Spinal cord (tissue), 9 donors: ENCODE measurements at regions not wholly inside any gene's neighbourhood (a gene's known extent, or its start where the extent isn't known, plus 50 kb on each side); places are given as distances from the start of the nearest gene placed in this dataset.

Source experiments
- DNase-seq, 6 donors: peaks; one replicate each; pipeline versions ENCODE4 v3.0.0 to v3.0.0-alpha.2; 2013 to 2015; ENCODE audit warnings: low spot score in 6 of 6, low read depth in 4 of 6
- H3K27ac ChIP-seq: one replicate; pipeline ENCODE4 v1.5.1; 2013; ENCODE audit warnings: low read depth, low read length, control low read depth
- H3K27me3 ChIP-seq: one replicate; pipeline ENCODE4 v1.6.1; 2013; ENCODE audit warnings: low read length; ENCODE audit not compliant: control insufficient read depth, insufficient read depth
- H3K36me3 ChIP-seq: one replicate; pipeline ENCODE4 v1.6.1; 2013; ENCODE audit warnings: low read length; ENCODE audit not compliant: control insufficient read depth, insufficient read depth
- H3K4me1 ChIP-seq: one replicate; pipeline ENCODE4 v1.6.1; 2013; ENCODE audit warnings: low read length; ENCODE audit not compliant: control insufficient read depth, insufficient read depth
- H3K4me3 ChIP-seq: one replicate; pipeline ENCODE4 v1.5.1; 2013; ENCODE audit warnings: low read depth, low read length, control low read depth
- H3K9me3 ChIP-seq: one replicate; pipeline ENCODE4 v1.6.1; 2013; ENCODE audit warnings: low read length; ENCODE audit not compliant: control insufficient read depth, insufficient read depth
- WGBS: methylation state at CpG from one replicate; pipeline ENCODE4 v1.1.5; 2013; ENCODE audit warnings: missing lambda C conversion rate; ENCODE audit not compliant: insufficient coverage; 5-methylcytosine and 5-hydroxymethylcytosine counted together
- donor health status: healthy.

- H3K36me3 ChIP-seq, result no peaks in the 10 kb centered on the region
- H3K4me1 ChIP-seq, result no peaks in the 10 kb centered on the region
- H3K9me3 ChIP-seq, result no peaks in the 10 kb centered on the region
- no peaks in the 10 kb centered on the region for H3K27me3 ChIP-seq
- H3K4me3 ChIP-seq, result no peak overlapping the region
- H3K27ac ChIP-seq, result no peak overlapping the region
- 100% methylated on average over 3 of the region's 12 CpGs for WGBS
- no peak for DNase-seq
Observed at GRCh38 chr15:61668444-61668843, 391.8 kb downstream of the VPS13C start.

- WGBS, result 20% methylated on average over 1 of the region's 1 CpG
- Histone ChIP-seq H3K9me3 (no peaks in the 10 kb centered on the region), H3K27ac (no peak overlapping the region), H3K36me3 (no peaks in the 10 kb centered on the region), H3K4me1 (no peaks in the 10 kb centered on the region), H3K4me3 (no peak overlapping the region), H3K27me3 (no peaks in the 10 kb centered on the region)
- no peak for DNase-seq
Observed at GRCh38 chr15:61661791-61662190, 398.5 kb downstream of the VPS13C start.

- H3K27me3 ChIP-seq, result no peaks in the 10 kb centered on the region
- H3K36me3 ChIP-seq, result no peaks in the 10 kb centered on the region
- no peak overlapping the region for H3K4me3 ChIP-seq
- WGBS, result 57% methylated on average over 1 of the region's 2 CpGs
- peak in 1 of 6 donors; percentile 63 for DNase-seq
- no peaks in the 10 kb centered on the region for H3K4me1 ChIP-seq
- no peaks in the 10 kb centered on the region for H3K9me3 ChIP-seq
- no peak overlapping the region for H3K27ac ChIP-seq
Observed at GRCh38 chr15:61660579-61660978, 399.7 kb downstream of the VPS13C start.

- Histone ChIP-seq H3K9me3 (no peaks in the 10 kb centered on the region), H3K4me1 (no peaks in the 10 kb centered on the region), H3K36me3 (no peaks in the 10 kb centered on the region), H3K27ac (no peak overlapping the region), H3K4me3 (no peak overlapping the region), H3K27me3 (no peaks in the 10 kb centered on the region)
- no peak for DNase-seq
- WGBS, result 87% methylated on average over 4 of the region's 5 CpGs
Observed at GRCh38 chr15:61659566-61660190, 400.6 kb downstream of the VPS13C start.

GRCh38 chr15:61657461-61657860 is 402.8 kb downstream of the VPS13C start:
- WGBS, result no CpG with 5 or more reads among the region's 4 CpGs

GRCh38 chr15:61656391-61656790 is 403.9 kb downstream of the VPS13C start:
- no peaks in the 10 kb centered on the region for H3K9me3 ChIP-seq
- no peak overlapping the region for H3K27ac ChIP-seq
- no peaks in the 10 kb centered on the region for H3K36me3 ChIP-seq
- no peak for DNase-seq
- no peak overlapping the region for H3K4me3 ChIP-seq
- 77% methylated on average over 10 of the region's 11 CpGs for WGBS
- no peaks in the 10 kb centered on the region for H3K27me3 ChIP-seq
- H3K4me1 ChIP-seq, result peaks cover 15% of the 10 kb centered on the region

More at GRCh38 chr15:61657461-61657860, 402.8 kb downstream of the VPS13C start:
- Histone ChIP-seq H3K4me3 (no peak overlapping the region), H3K36me3 (no peaks in the 10 kb centered on the region), H3K4me1 (peaks cover 15% of the 10 kb centered on the region), H3K27me3 (no peaks in the 10 kb centered on the region), H3K27ac (no peak overlapping the region), H3K9me3 (no peaks in the 10 kb centered on the region)
- no peak for DNase-seq

GRCh38 chr15:61655881-61656280 is 404.4 kb downstream of the VPS13C start:
- peaks cover 19% of the 10 kb centered on the region for H3K4me1 ChIP-seq
- H3K36me3 ChIP-seq, result no peaks in the 10 kb centered on the region
- H3K27ac ChIP-seq, result no peak overlapping the region
- no peak overlapping the region for H3K4me3 ChIP-seq
- DNase-seq, result no peak
- no peaks in the 10 kb centered on the region for H3K9me3 ChIP-seq
- 86% methylated on average over 1 of the region's 3 CpGs for WGBS
- H3K27me3 ChIP-seq, result no peaks in the 10 kb centered on the region

GRCh38 chr15:61654918-61655317 is 405.3 kb downstream of the VPS13C start:
- Histone ChIP-seq H3K4me1 (peaks cover 19% of the 10 kb centered on the region), H3K36me3 (no peaks in the 10 kb centered on the region), H3K4me3 (no peak overlapping the region), H3K9me3 (no peaks in the 10 kb centered on the region), H3K27me3 (no peaks in the 10 kb centered on the region), H3K27ac (peak overlapping the region; percentile 2)
- WGBS, result 81% methylated on average over 12 of the region's 12 CpGs
- DNase-seq, result peak in 1 of 6 donors; percentile 45

GRCh38 chr15:61654002-61654740 is 406.1 kb downstream of the VPS13C start:
- 81% methylated on average over 5 of the region's 9 CpGs for WGBS
- no peaks in the 10 kb centered on the region for H3K36me3 ChIP-seq
- peaks cover 19% of the 10 kb centered on the region for H3K4me1 ChIP-seq
- no peaks in the 10 kb centered on the region for H3K9me3 ChIP-seq
- H3K27me3 ChIP-seq, result no peaks in the 10 kb centered on the region
- no peak overlapping the region for H3K4me3 ChIP-seq
- H3K27ac ChIP-seq, result peak overlapping the region; percentile 20
- no peak for DNase-seq

GRCh38 chr15:61653110-61653509 is 407.1 kb downstream of the VPS13C start:
- WGBS, result 88% methylated on average over 9 of the region's 9 CpGs
- Histone ChIP-seq H3K4me3 (no peak overlapping the region), H3K9me3 (no peaks in the 10 kb centered on the region), H3K4me1 (peaks cover 19% of the 10 kb centered on the region), H3K27ac (no peak overlapping the region), H3K36me3 (no peaks in the 10 kb centered on the region), H3K27me3 (no peaks in the 10 kb centered on the region)
- peak in 1 of 6 donors; percentile 20 for DNase-seq
